NCI-H2171 treated with DMSO at 0.1 percent for 48 hours (cell line): ENCODE measurements at regions not wholly inside any gene's neighbourhood (a gene's known extent, or its start where the extent isn't known, plus 50 kb on each side); places are given as distances from the start of the nearest gene placed in this dataset.
"Not testable (repeated sequence)": the region's sequence is repeated elsewhere in the genome, so short reads cannot be mapped to it uniquely, and the experiment has no call there.

Experiments used
- DNase-seq: peaks from one replicate; lab custom pipeline; 2025; lab: John Stamatoyannopoulos, UW

- no peak for DNase-seq
Measured at GRCh38 chr5:104128348-104128747, 565.8 kb upstream of the NUDT12 start.

- no peak for DNase-seq
Measured at GRCh38 chr5:104126980-104127379, 564.4 kb upstream of the NUDT12 start.

- no peak for DNase-seq
Measured at GRCh38 chr5:104119529-104119928, 556.9 kb upstream of the NUDT12 start.

GRCh38 chr5:104111632-104112031 is 549.0 kb upstream of the NUDT12 start:
- DNase-seq = no peak

- no peak for DNase-seq
Measured at GRCh38 chr5:104096451-104096850, 533.9 kb upstream of the NUDT12 start.

- no peak for DNase-seq
Measured at GRCh38 chr5:104095527-104095926, 532.9 kb upstream of the NUDT12 start.

GRCh38 chr5:104088876-104089778 is 526.5 kb upstream of the NUDT12 start:
- no peak for DNase-seq

GRCh38 chr5:104084896-104085295 is 522.3 kb upstream of the NUDT12 start:
- DNase-seq = peak; percentile 9

- no peak for DNase-seq
Measured at GRCh38 chr5:104082754-104083153, 520.2 kb upstream of the NUDT12 start.

GRCh38 chr5:104081232-104081631 is 518.6 kb upstream of the NUDT12 start:
- DNase-seq = no peak

GRCh38 chr5:104080646-104081175 is 518.1 kb upstream of the NUDT12 start:
- no peak for DNase-seq

GRCh38 chr5:104079861-104080645 is 517.5 kb upstream of the NUDT12 start:
- not testable (repeated sequence) for DNase-seq

GRCh38 chr5:104071887-104072286 is 509.3 kb upstream of the NUDT12 start:
- DNase-seq = no peak

- no peak for DNase-seq
Measured at GRCh38 chr5:104062621-104063377, 500.2 kb upstream of the NUDT12 start.

GRCh38 chr5:104061707-104062106 is 499.1 kb upstream of the NUDT12 start:
- peak; percentile 24 for DNase-seq

GRCh38 chr5:104053353-104053649 is 490.7 kb upstream of the NUDT12 start:
- DNase-seq = no peak

- DNase-seq = no peak
Measured at GRCh38 chr5:104052558-104053352, 490.2 kb upstream of the NUDT12 start.

- DNase-seq = no peak
Measured at GRCh38 chr5:104050436-104050835, 487.8 kb upstream of the NUDT12 start.

GRCh38 chr5:104049752-104050151 is 487.2 kb upstream of the NUDT12 start:
- no peak for DNase-seq

GRCh38 chr5:104048231-104048630 is 485.6 kb upstream of the NUDT12 start:
- DNase-seq = no peak

GRCh38 chr5:104045987-104046386 is 483.4 kb upstream of the NUDT12 start:
- DNase-seq = peak; percentile 26
